Dendritic cell treated with granulocyte-macrophage colony-stimulating factor and Interleukin-4, amounts not matched to agents 40 ng/mL and 50 ng/mL, for 4 days (primary cell): ENCODE measurements at regions not wholly inside any gene's neighbourhood (a gene's known extent, or its start where the extent isn't known, plus 50 kb on each side); places are given as distances from the start of the nearest gene placed in this dataset.

Source experiments
- H3K27ac Mint-ChIP-seq: one replicate; pipeline ENCODE4 v1.8.0; 2022; ENCODE audit warnings: mild to moderate bottlenecking, mixed read lengths
- H3K27me3 Mint-ChIP-seq: one replicate; pipeline ENCODE4 v1.8.0; 2022; ENCODE audit warnings: mild to moderate bottlenecking, mixed read lengths
- H3K36me3 Mint-ChIP-seq: one replicate; pipeline ENCODE4 v1.8.0; 2022; ENCODE audit warnings: low read depth, mixed read lengths
- H3K4me1 Mint-ChIP-seq: one replicate; pipeline ENCODE4 v1.8.0; 2022; ENCODE audit warnings: low read depth, mixed read lengths
- H3K4me3 Mint-ChIP-seq: one replicate; pipeline ENCODE4 v1.8.0; 2022; ENCODE audit warnings: mild to moderate bottlenecking, moderate library complexity, mixed read lengths
- H3K9me3 Mint-ChIP-seq: one replicate; pipeline ENCODE4 v1.8.0; 2022; ENCODE audit warnings: mixed read lengths
- intact Hi-C: fragments of 100-400 bp; cut with micrococcal nuclease; formaldehyde crosslinking; loops from one replicate; pipeline ENCODE4 v1.15.0; 2022

GRCh38 chr19:30273184-30273583 lies 99.0 kb upstream of the ZNF536 start:
- Mint-ChIP-seq H3K27ac (no peak overlapping the region), H3K9me3 (peaks cover 5% of the 10 kb centered on the region), H3K4me1 (no peaks in the 10 kb centered on the region), H3K36me3 (no peaks in the 10 kb centered on the region), H3K4me3 (no peak overlapping the region), H3K27me3 (peaks cover 4% of the 10 kb centered on the region)
- intact Hi-C loops = no loop called here

GRCh38 chr19:30274987-30275386 lies 97.2 kb upstream of the ZNF536 start:
- Mint-ChIP-seq H3K36me3 (no peaks in the 10 kb centered on the region), H3K9me3 (peaks cover 5% of the 10 kb centered on the region), H3K27ac (no peak overlapping the region), H3K27me3 (no peaks in the 10 kb centered on the region), H3K4me3 (no peak overlapping the region), H3K4me1 (no peaks in the 10 kb centered on the region)
- intact Hi-C loops = no loop called here

- no peak overlapping the region for H3K27ac Mint-ChIP-seq
- H3K36me3 Mint-ChIP-seq = no peaks in the 10 kb centered on the region
- intact Hi-C loops = no loop called here
- no peak overlapping the region for H3K4me3 Mint-ChIP-seq
- H3K9me3 Mint-ChIP-seq = peaks cover 5% of the 10 kb centered on the region
- H3K4me1 Mint-ChIP-seq = no peaks in the 10 kb centered on the region
- H3K27me3 Mint-ChIP-seq = no peaks in the 10 kb centered on the region
Observed at GRCh38 chr19:30276011-30276882, 95.9 kb upstream of the ZNF536 start.

DNA sequence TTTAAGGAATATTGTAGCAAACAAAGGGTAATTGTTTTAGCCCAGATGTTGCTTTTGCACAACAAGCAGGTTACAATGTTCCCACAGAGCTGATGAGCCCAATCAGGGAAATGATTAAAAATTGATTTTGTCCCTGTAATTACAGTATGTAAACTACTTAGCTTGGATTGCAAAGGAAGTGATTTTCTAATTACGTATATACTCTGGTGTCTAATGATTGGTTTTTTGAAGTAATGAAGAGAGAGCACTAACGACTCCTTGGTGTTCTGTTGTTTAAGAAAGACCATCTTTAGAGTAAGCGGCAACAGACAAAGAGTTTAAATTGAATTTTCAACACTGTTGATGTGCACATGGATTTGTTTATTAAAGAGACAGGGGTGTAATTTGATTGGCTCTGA lies 95.3 kb upstream of the ZNF536 start:
- no peaks in the 10 kb centered on the region for H3K36me3 Mint-ChIP-seq
- H3K27ac Mint-ChIP-seq = no peak overlapping the region
- intact Hi-C loops = no loop called here
- no peaks in the 10 kb centered on the region for H3K27me3 Mint-ChIP-seq
- H3K4me3 Mint-ChIP-seq = no peak overlapping the region
- H3K4me1 Mint-ChIP-seq = no peaks in the 10 kb centered on the region
- peaks cover 5% of the 10 kb centered on the region for H3K9me3 Mint-ChIP-seq

DNA sequence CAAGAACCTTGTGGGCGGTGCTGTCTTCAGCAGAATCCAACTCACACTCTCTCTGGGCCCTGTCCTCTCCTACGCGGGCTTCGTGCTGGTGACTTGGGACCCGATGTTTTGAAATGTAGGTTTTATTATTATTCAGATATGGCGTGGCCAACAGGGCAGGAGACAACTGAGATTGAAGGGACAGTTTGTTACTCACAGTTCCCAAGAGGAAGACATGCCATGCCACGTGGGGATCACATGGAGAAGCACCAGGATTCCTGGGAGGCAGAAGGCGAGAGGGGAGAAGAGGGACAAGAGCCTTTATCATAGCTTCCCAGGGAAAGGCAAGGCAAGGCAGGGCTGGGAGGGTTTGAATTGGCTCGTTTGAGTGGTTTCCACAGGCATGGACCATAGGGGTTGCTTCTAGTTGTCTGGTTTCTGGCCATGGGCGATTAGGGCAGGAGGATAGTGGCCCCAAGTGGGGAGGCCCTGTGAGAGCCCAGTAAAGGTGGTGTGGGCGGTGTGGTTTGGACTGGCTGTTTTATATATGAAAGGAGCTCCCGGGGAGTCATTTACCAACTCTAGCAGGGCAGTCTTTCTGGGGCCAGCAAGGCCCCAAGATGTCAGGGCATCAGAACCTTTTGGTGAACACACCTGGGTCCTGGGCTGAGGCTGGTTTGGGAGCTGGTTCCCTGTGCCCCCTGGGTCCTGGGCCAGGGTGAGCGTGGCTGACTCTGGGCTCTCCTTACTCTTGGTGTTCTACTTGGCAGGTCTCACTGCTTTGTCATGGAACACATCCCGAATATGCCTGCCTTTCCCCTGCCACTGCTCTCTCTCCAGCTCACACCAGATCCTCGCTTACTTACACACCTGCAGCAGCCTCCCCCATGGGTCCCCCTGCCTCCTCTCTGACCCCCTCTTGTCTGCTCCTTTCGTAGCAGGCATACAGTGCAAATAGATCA lies 94.0 kb upstream of the ZNF536 start:
- Mint-ChIP-seq H3K9me3 (no peaks in the 10 kb centered on the region), H3K4me3 (no peak overlapping the region), H3K36me3 (no peaks in the 10 kb centered on the region), H3K27ac (no peak overlapping the region), H3K4me1 (no peaks in the 10 kb centered on the region), H3K27me3 (no peaks in the 10 kb centered on the region)
- intact Hi-C loops = no loop called here

GRCh38 chr19:30278882-30279254 lies 93.3 kb upstream of the ZNF536 start:
- intact Hi-C loops = no loop called here
- H3K4me1 Mint-ChIP-seq = no peaks in the 10 kb centered on the region
- no peak overlapping the region for H3K27ac Mint-ChIP-seq
- no peak overlapping the region for H3K4me3 Mint-ChIP-seq
- no peaks in the 10 kb centered on the region for H3K36me3 Mint-ChIP-seq
- no peaks in the 10 kb centered on the region for H3K27me3 Mint-ChIP-seq
- H3K9me3 Mint-ChIP-seq = no peaks in the 10 kb centered on the region

GRCh38 chr19:30280018-30280417 lies 92.2 kb upstream of the ZNF536 start:
- Mint-ChIP-seq H3K27ac (no peak overlapping the region), H3K4me3 (no peak overlapping the region), H3K9me3 (no peaks in the 10 kb centered on the region), H3K4me1 (no peaks in the 10 kb centered on the region), H3K36me3 (no peaks in the 10 kb centered on the region), H3K27me3 (no peaks in the 10 kb centered on the region)
- intact Hi-C loops = no loop called here

DNA sequence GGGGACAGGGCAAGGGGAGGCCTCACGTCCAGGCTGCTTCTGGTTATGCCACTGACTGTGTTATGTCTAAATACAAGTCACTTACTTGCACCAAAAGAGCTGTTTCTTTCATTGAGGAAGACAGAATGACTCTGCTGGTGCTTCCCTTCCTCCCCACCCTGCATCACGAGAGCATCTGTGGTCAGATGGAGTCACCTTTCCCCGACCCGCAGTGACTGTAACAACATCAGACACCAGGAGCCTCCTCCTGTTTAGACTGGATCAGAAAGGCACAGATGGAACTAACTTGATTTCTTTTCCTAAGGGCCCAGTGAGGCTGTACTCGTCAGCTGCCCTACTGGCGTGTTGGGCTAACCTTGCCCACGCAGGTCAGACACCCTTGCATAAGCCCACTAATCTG lies 90.3 kb upstream of the ZNF536 start:
- no peaks in the 10 kb centered on the region for H3K36me3 Mint-ChIP-seq
- peaks cover under 1% of the 10 kb centered on the region for H3K9me3 Mint-ChIP-seq
- no peaks in the 10 kb centered on the region for H3K27me3 Mint-ChIP-seq
- H3K4me1 Mint-ChIP-seq = no peaks in the 10 kb centered on the region
- no peak overlapping the region for H3K4me3 Mint-ChIP-seq
- H3K27ac Mint-ChIP-seq = no peak overlapping the region
- intact Hi-C loops = no loop called here

GRCh38 chr19:30283556-30283955 lies 88.6 kb upstream of the ZNF536 start:
- H3K9me3 Mint-ChIP-seq = peaks cover 5% of the 10 kb centered on the region
- intact Hi-C loops = no loop called here
- no peaks in the 10 kb centered on the region for H3K36me3 Mint-ChIP-seq
- H3K4me1 Mint-ChIP-seq = no peaks in the 10 kb centered on the region
- H3K27me3 Mint-ChIP-seq = no peaks in the 10 kb centered on the region
- H3K4me3 Mint-ChIP-seq = no peak overlapping the region
- H3K27ac Mint-ChIP-seq = no peak overlapping the region

GRCh38 chr19:30284209-30284608 lies 88.0 kb upstream of the ZNF536 start:
- H3K9me3 Mint-ChIP-seq = peaks cover 5% of the 10 kb centered on the region
- H3K27me3 Mint-ChIP-seq = no peaks in the 10 kb centered on the region
- H3K4me3 Mint-ChIP-seq = no peak overlapping the region
- H3K4me1 Mint-ChIP-seq = no peaks in the 10 kb centered on the region
- intact Hi-C loops = no loop called here
- H3K36me3 Mint-ChIP-seq = no peaks in the 10 kb centered on the region
- H3K27ac Mint-ChIP-seq = no peak overlapping the region

- intact Hi-C loops = no loop called here
- Mint-ChIP-seq H3K4me1 (no peaks in the 10 kb centered on the region), H3K36me3 (no peaks in the 10 kb centered on the region), H3K4me3 (no peak overlapping the region), H3K27me3 (no peaks in the 10 kb centered on the region), H3K9me3 (peaks cover 5% of the 10 kb centered on the region), H3K27ac (no peak overlapping the region)
Observed at GRCh38 chr19:30284885-30285284, 87.3 kb upstream of the ZNF536 start.

- intact Hi-C loops = no loop called here
- Mint-ChIP-seq H3K36me3 (no peaks in the 10 kb centered on the region), H3K9me3 (peaks cover 5% of the 10 kb centered on the region), H3K4me3 (no peak overlapping the region), H3K4me1 (no peaks in the 10 kb centered on the region), H3K27ac (no peak overlapping the region), H3K27me3 (no peaks in the 10 kb centered on the region)
Observed at GRCh38 chr19:30286378-30286777, 85.8 kb upstream of the ZNF536 start.

GRCh38 chr19:30287259-30287658 lies 84.9 kb upstream of the ZNF536 start:
- H3K36me3 Mint-ChIP-seq = no peaks in the 10 kb centered on the region
- H3K27ac Mint-ChIP-seq = no peak overlapping the region
- no peak overlapping the region for H3K4me3 Mint-ChIP-seq
- no peaks in the 10 kb centered on the region for H3K27me3 Mint-ChIP-seq
- H3K9me3 Mint-ChIP-seq = peaks cover 5% of the 10 kb centered on the region
- H3K4me1 Mint-ChIP-seq = no peaks in the 10 kb centered on the region
- intact Hi-C loops = no loop called here

DNA sequence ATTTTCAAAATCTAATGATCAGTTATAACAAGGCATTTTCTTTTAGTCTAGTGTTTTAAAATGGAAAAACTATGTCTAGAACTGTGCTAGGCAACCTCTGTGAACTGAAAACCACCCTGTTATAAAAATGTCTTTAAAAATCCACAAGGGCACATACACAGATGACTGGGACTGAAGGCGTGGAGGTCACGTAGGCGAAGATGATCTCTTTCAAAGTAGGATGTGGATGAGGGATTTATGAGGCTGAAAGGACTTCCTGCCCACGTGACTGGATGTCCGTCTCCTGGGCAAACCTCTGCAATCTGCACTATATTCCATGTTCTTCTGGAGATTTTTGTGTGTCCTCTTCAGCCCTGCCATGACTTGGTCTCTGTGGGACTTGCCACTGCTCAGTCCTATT lies 84.2 kb upstream of the ZNF536 start:
- no peak overlapping the region for H3K27ac Mint-ChIP-seq
- H3K4me1 Mint-ChIP-seq = no peaks in the 10 kb centered on the region
- H3K4me3 Mint-ChIP-seq = no peak overlapping the region
- no peaks in the 10 kb centered on the region for H3K36me3 Mint-ChIP-seq
- H3K9me3 Mint-ChIP-seq = peaks cover 5% of the 10 kb centered on the region
- intact Hi-C loops = no loop called here
- peaks cover under 1% of the 10 kb centered on the region for H3K27me3 Mint-ChIP-seq
